Panc1 (cell line): ENCODE measurements at regions not wholly inside any gene's neighbourhood (a gene's known extent, or its start where the extent isn't known, plus 50 kb on each side); places are given as distances from the start of the nearest gene placed in this dataset.

Source experiments
- ATAC-seq: fragments of 200-7000 bp; cut with Tn5 transposase; 2 replicates; pipeline ENCODE4 v1.9.1; 2020; ENCODE audit warnings: mild to moderate bottlenecking, moderate library complexity
- BruUV-seq: library from RNA; stranded (reverse); fragments of 400-500 nt; replicated peaks from 2 replicates; lab custom pipeline; 2021; lab: Mats Ljungman, UMichigan
- CTCF ChIA-PET: fragments of 300-600 bp; sonication (Branson Sonifier 250); formaldehyde crosslinking; loops from one replicate; lab custom pipeline; 2022; ENCODE audit warnings: antibody characterized with exemption; lab: Charles Lee
- POLR2A ChIA-PET: fragments of 300-600 bp; sonication (Branson Sonifier 250); formaldehyde crosslinking; loops from one replicate; lab custom pipeline; 2022; ENCODE audit warnings: antibody characterized with exemption; lab: Charles Lee
- DNase-seq: peaks from one replicate; pipeline ENCODE4 v3.0.0-alpha.2; 2010; ENCODE audit warnings: low read depth, low spot score
- H3K27ac ChIP-seq: 2 replicates; pipeline ENCODE4 v1.5.1; 2011; ENCODE audit warnings: mild to moderate bottlenecking, low read length, inconsistent platforms
- H3K27me3 ChIP-seq: fragments of 200-500 bp; sonication (Bioruptor generic); 2 replicates; pipeline ENCODE4 v1.6.0; 2014; ENCODE audit warnings: low read length, inconsistent platforms; ENCODE audit not compliant: control insufficient read depth, insufficient read depth
- H3K36me3 ChIP-seq: fragments of 200-500 bp; sonication (Bioruptor generic); 2 replicates; pipeline ENCODE4 v1.5.1; 2014; ENCODE audit warnings: inconsistent platforms, mild to moderate bottlenecking, low read length, moderate library complexity; ENCODE audit not compliant: control insufficient read depth, insufficient read depth
- H3K4me1 ChIP-seq: 2 replicates; pipeline ENCODE4 v1.5.1; 2011; ENCODE audit warnings: inconsistent platforms, mild to moderate bottlenecking, low read length, moderate library complexity; ENCODE audit not compliant: control insufficient read depth, insufficient read depth
- H3K4me3 ChIP-seq, 2 experiments: 2 replicates each; pipeline ENCODE4 v1.5.1; 2011 to 2012; ENCODE audit warnings: low read depth in 2 of 2, low read length in 2 of 2, mild to moderate bottlenecking in 2 of 2, inconsistent platforms in 1 of 2, moderate library complexity in 1 of 2
- H3K9me3 ChIP-seq: fragments of 200-500 bp; sonication (Bioruptor generic); 2 replicates; pipeline ENCODE4 v1.5.1; 2014; ENCODE audit warnings: low read depth, mild to moderate bottlenecking, inconsistent platforms, low read length, moderate library complexity; ENCODE audit not compliant: control insufficient read depth, insufficient read depth
- CTCF ChIP-seq: fragments of 450-650 bp; IDR thresholded peaks from 2 replicates; pipeline ENCODE4 v1.5.1; 2017; ENCODE audit warnings: mild to moderate bottlenecking
- POLR2AphosphoS5 ChIP-seq: IDR thresholded peaks from 2 replicates; pipeline ENCODE4 v1.6.1; 2012; ENCODE audit warnings: mild to moderate bottlenecking, low read depth, low read length, moderate library complexity
- REST ChIP-seq, 2 experiments: IDR thresholded peaks; 2 replicates each; pipeline ENCODE4 v1.6.1; 2011 to 2012; ENCODE audit warnings: low read depth in 2 of 2, control low read depth in 1 of 2, low read length in 1 of 2, mild to moderate bottlenecking in 1 of 2, moderate library complexity in 1 of 2; ENCODE audit not compliant: insufficient read depth in 1 of 2
- SIN3A ChIP-seq: IDR thresholded peaks from 2 replicates; pipeline ENCODE4 v1.6.1; 2012; ENCODE audit warnings: low read depth, mild to moderate bottlenecking, low read length, moderate library complexity, borderline replicate concordance; ENCODE audit not compliant: insufficient read depth
- TCF7L2 ChIP-seq: IDR thresholded peaks from 2 replicates; pipeline ENCODE4 v1.6.1; 2011; ENCODE audit warnings: mild to moderate bottlenecking, low read depth, low read length, inconsistent platforms
- in situ Hi-C: cut with HindIII; loops from 2 replicates; pipeline ENCODE4 v1.10.0; 2016; ENCODE audit warnings: low sequenced_read_pairs, low pct_unique_long_range_greater_than_20kb
- intact Hi-C: fragments of 100-400 bp; cut with micrococcal nuclease; formaldehyde crosslinking; loops from one replicate; pipeline ENCODE4 v1.10.0; 2022; ENCODE audit not compliant: unreplicated experiment

- in situ Hi-C loops (no loop called here), intact Hi-C loops (no loop called here)
- DNase-seq (no peak), ATAC-seq (no peak)
- H3K36me3 ChIP-seq, result no peaks in the 10 kb centered on the region
- H3K27ac ChIP-seq, result no peak overlapping the region
- POLR2A ChIA-PET, result no interaction called here
- no peaks in the 10 kb centered on the region for H3K4me1 ChIP-seq
- no peak for TF ChIP-seq SIN3A
- no peak for TF ChIP-seq CTCF
- TF ChIP-seq POLR2AphosphoS5, result no peak
- no peak for TF ChIP-seq TCF7L2
- TF ChIP-seq REST (IDR thresholded peaks at IDR 0.05; ENCODE audit: insufficient read depth in 1 of 2, low read depth in 2 of 2, low read length in 1 of 2), result no peak
- H3K4me3 ChIP-seq, result no peak overlapping the region
- H3K27me3 ChIP-seq, result peaks cover 2% of the 10 kb centered on the region; the same call in 1 of the 2 replicates
- no TSS peak for BruUV-seq
- CTCF ChIA-PET, result no interaction called here
- H3K9me3 ChIP-seq, result no peaks in the 10 kb centered on the region
These were observed 130.2 kb upstream of the CDH5 start for GRCh38 chr16:66236301-66236700.

- DNase-seq, result no peak
- no peaks in the 10 kb centered on the region for H3K4me1 ChIP-seq
- peaks cover 2% of the 10 kb centered on the region; the same call in 1 of the 2 replicates for H3K27me3 ChIP-seq
- BruUV-seq, result no TSS peak
- no peak overlapping the region for H3K4me3 ChIP-seq
- no peak overlapping the region for H3K27ac ChIP-seq
- H3K9me3 ChIP-seq, result no peaks in the 10 kb centered on the region
- TF ChIP-seq POLR2AphosphoS5 (no peak), CTCF (no peak), TCF7L2 (no peak), SIN3A (no peak), REST (IDR thresholded peaks at IDR 0.05; ENCODE audit: insufficient read depth in 1 of 2, low read depth in 2 of 2, low read length in 1 of 2) (no peak)
- H3K36me3 ChIP-seq, result no peaks in the 10 kb centered on the region
- ChIA-PET POLR2A (no interaction called here), CTCF (no interaction called here)
- in situ Hi-C loops (no loop called here), intact Hi-C loops (no loop called here)
- ATAC-seq, result no peak
These were observed 134.9 kb upstream of the CDH5 start for GRCh38 chr16:66231452-66232160.
